Fibroblast of lung (primary cell): ENCODE measurements at regions not wholly inside any gene's neighbourhood (a gene's known extent, or its start where the extent isn't known, plus 50 kb on each side); places are given as distances from the start of the nearest gene placed in this dataset.
A peak's percentile ranks its signal among the peaks of the same experiment; 100 is the strongest.
"Not testable (repeated sequence)": the region's sequence is repeated elsewhere in the genome, so short reads cannot be mapped to it uniquely, and the experiment has no call there.

Experiments used
- DNase-seq, 2 donors: peaks; one replicate each; pipeline versions ENCODE4 v3.0.0 to v3.0.0-alpha.2; 2010; ENCODE audit warnings: low read depth in 2 of 2
- H2AFZ ChIP-seq: 2 replicates; pipeline ENCODE4 v1.5.1; 2012; ENCODE audit warnings: low read length, control low read depth, inconsistent platforms
- H3K27ac ChIP-seq: 2 replicates; pipeline ENCODE4 v1.5.1; 2011; ENCODE audit warnings: low read length, control low read depth; ENCODE audit not compliant: insufficient read depth
- H3K27me3 ChIP-seq: 2 replicates; pipeline ENCODE4 v1.5.1; 2011; ENCODE audit warnings: mild to moderate bottlenecking, low read length; ENCODE audit not compliant: control insufficient read depth, insufficient read depth
- H3K36me3 ChIP-seq: 2 replicates; pipeline ENCODE4 v1.5.1; 2011; ENCODE audit warnings: low read length; ENCODE audit not compliant: control insufficient read depth, insufficient read depth
- H3K4me1 ChIP-seq: 2 replicates; pipeline ENCODE4 v1.5.1; 2011; ENCODE audit warnings: low read length; ENCODE audit not compliant: control insufficient read depth, insufficient read depth; ENCODE audit errors: extremely low read depth
- H3K4me2 ChIP-seq: 2 replicates; pipeline ENCODE4 v1.5.1; 2011; ENCODE audit warnings: low read length, control low read depth; ENCODE audit not compliant: insufficient read depth; ENCODE audit errors: extremely low read depth
- H3K4me3 ChIP-seq, 4 experiments: fragments of 200-600 bp in 1 of 4; sonication (generic) in 1 of 4; replicated peaks in 1 of 4; 2 replicates each; pipeline ENCODE4 v1.5.1; 2011 to 2016; ENCODE audit warnings: low read length in 4 of 4, low read depth in 3 of 4, mild to moderate bottlenecking in 3 of 4, control low read depth in 2 of 4, inconsistent platforms in 1 of 4, mixed read lengths in 1 of 4; ENCODE audit not compliant: insufficient read depth in 1 of 4; ENCODE audit errors: control extremely low read depth in 1 of 4
- H3K79me2 ChIP-seq: 2 replicates; pipeline ENCODE4 v1.5.1; 2012; ENCODE audit warnings: mild to moderate bottlenecking, low read length, inconsistent platforms; ENCODE audit not compliant: control insufficient read depth, insufficient read depth
- H3K9ac ChIP-seq: 2 replicates; pipeline ENCODE4 v1.5.1; 2011; ENCODE audit warnings: mild to moderate bottlenecking, low read length, control low read depth; ENCODE audit not compliant: insufficient read depth
- H3K9me3 ChIP-seq: 2 replicates; pipeline ENCODE4 v1.5.1; 2012; ENCODE audit warnings: low read depth, low read length; ENCODE audit not compliant: control insufficient read depth, insufficient read depth
- H4K20me1 ChIP-seq: 2 replicates; pipeline ENCODE4 v1.5.1; 2011; ENCODE audit warnings: low read length; ENCODE audit not compliant: control insufficient read depth, insufficient read depth; ENCODE audit errors: extremely low read depth
- EZH2 ChIP-seq: IDR thresholded peaks from 2 replicates; pipeline ENCODE4 v1.5.1; 2012; ENCODE audit warnings: low read length, control low read depth, mild to moderate bottlenecking; ENCODE audit errors: missing control alignments
- TF ChIP-seq, protein P1 (sequence below), 2 donors: IDR thresholded peaks in 1 of 2; conservative IDR thresholded peaks in 1 of 2; 1 replicate in 1 of 2; 2 replicates in 1 of 2; pipeline ENCODE4 v1.5.1; 2011 to 2012; ENCODE audit warnings: low read length in 2 of 2, control low read depth in 1 of 2, inconsistent platforms in 1 of 2, low read depth in 1 of 2, mild to moderate bottlenecking in 1 of 2

DNA sequence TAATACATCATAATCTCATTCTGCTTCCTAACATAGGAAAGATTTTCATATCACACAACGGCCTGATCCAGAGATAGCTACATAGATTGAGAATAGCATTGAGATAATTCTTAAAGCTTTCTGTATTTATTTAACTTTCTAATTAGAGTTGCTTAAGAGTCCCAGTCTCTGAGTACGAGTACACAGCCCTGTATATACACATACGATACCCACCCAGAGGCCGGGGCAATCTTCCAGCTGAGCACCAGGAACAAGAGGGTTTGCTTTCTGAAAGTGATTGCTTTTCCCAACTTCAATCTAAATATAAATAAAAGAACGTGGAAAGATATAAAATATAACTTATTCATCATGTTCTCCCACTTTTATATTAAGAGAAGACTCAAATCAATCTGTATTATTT is 313.8 kb downstream of the COL12A1 start:
- Histone ChIP-seq H3K4me2 (peak overlapping the region; percentile 7), H3K4me3 (no peak overlapping the region), H3K4me1 (peaks cover 3% of the 10 kb centered on the region), H3K27me3 (no peaks in the 10 kb centered on the region), H4K20me1 (no peaks in the 10 kb centered on the region), H3K36me3 (no peaks in the 10 kb centered on the region), H2AFZ (no peak overlapping the region), H3K79me2 (no peaks in the 10 kb centered on the region), H3K9me3 (no peaks in the 10 kb centered on the region), H3K9ac (no peak overlapping the region), H3K27ac (no peak overlapping the region)
- TF ChIP-seq EZH2, result no peak
- TF ChIP-seq, protein P1, sequence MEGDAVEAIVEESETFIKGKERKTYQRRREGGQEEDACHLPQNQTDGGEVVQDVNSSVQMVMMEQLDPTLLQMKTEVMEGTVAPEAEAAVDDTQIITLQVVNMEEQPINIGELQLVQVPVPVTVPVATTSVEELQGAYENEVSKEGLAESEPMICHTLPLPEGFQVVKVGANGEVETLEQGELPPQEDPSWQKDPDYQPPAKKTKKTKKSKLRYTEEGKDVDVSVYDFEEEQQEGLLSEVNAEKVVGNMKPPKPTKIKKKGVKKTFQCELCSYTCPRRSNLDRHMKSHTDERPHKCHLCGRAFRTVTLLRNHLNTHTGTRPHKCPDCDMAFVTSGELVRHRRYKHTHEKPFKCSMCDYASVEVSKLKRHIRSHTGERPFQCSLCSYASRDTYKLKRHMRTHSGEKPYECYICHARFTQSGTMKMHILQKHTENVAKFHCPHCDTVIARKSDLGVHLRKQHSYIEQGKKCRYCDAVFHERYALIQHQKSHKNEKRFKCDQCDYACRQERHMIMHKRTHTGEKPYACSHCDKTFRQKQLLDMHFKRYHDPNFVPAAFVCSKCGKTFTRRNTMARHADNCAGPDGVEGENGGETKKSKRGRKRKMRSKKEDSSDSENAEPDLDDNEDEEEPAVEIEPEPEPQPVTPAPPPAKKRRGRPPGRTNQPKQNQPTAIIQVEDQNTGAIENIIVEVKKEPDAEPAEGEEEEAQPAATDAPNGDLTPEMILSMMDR (conservative IDR thresholded peaks at IDR 0.05 in 1 of 2, IDR thresholded peaks at IDR 0.05 in 1 of 2; ENCODE audit: low read depth in 1 of 2, low read length in 2 of 2), result no peak
- peak in 1 of 2 donors; percentile 79 for DNase-seq

DNA sequence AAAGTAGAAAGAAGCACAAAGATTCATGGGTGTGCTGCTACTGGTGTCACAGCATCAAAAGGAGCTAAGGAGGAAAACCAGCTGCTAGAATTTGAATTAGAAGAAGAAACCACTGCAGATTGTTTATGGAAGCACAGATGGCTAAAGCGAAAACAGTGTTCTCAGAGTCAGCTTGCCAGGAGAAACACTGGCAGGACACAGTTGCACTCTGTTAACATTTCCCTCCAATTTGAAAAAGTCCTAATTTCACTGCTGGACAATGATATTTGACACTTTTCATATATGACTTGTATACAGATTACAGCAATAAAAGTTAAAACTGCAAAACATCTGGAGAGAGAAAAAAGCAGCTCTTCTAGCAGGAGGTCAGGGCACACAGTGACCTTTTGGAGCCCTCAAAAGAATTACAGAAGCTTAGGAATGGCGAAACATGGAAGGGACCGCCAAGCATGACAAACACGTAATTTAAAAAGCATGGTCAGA is 314.5 kb downstream of the COL12A1 start:
- peaks cover 3% of the 10 kb centered on the region for H3K4me1 ChIP-seq
- DNase-seq, result peak in 1 of 2 donors; percentile 98
- no peaks in the 10 kb centered on the region for H4K20me1 ChIP-seq
- H3K36me3 ChIP-seq, result no peaks in the 10 kb centered on the region
- no peaks in the 10 kb centered on the region for H3K9me3 ChIP-seq
- no peaks in the 10 kb centered on the region for H3K79me2 ChIP-seq
- peak overlapping the region; percentile 62 for H3K4me2 ChIP-seq
- TF ChIP-seq, protein P1 (conservative IDR thresholded peaks at IDR 0.05 in 1 of 2, IDR thresholded peaks at IDR 0.05 in 1 of 2; ENCODE audit: low read depth in 1 of 2, low read length in 2 of 2), result no peak
- TF ChIP-seq EZH2, result no peak
- no peaks in the 10 kb centered on the region for H3K27me3 ChIP-seq
- no peak overlapping the region for H3K4me3 ChIP-seq
- no peak overlapping the region for H2AFZ ChIP-seq
- H3K27ac ChIP-seq, result no peak overlapping the region
- H3K9ac ChIP-seq, result no peak overlapping the region

DNA sequence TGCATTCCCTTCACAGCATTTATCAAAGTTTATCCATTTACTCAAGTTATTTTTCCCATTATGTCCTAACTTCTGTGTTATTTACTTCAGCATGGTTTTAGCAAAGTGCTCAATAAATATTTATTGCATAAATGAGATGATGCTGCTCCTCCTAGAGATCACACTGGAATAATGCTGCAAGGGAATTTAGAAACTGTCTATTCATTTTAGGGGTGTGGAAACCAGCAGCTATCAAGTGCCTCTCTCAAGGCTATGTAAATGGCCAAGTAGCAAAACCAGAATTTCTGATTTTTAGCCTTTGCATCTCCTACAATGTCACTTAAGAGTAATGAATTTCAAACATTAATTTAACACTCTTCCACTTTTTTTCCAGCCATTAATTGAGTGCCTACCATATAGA is 316.2 kb downstream of the COL12A1 start:
- no peak overlapping the region for H3K9ac ChIP-seq
- no peak overlapping the region for H2AFZ ChIP-seq
- no peak overlapping the region for H3K27ac ChIP-seq
- TF ChIP-seq, protein P1 (conservative IDR thresholded peaks at IDR 0.05 in 1 of 2, IDR thresholded peaks at IDR 0.05 in 1 of 2; ENCODE audit: low read depth in 1 of 2, low read length in 2 of 2), result no peak
- no peak for TF ChIP-seq EZH2
- H3K4me1 ChIP-seq, result peaks cover 3% of the 10 kb centered on the region
- H3K36me3 ChIP-seq, result no peaks in the 10 kb centered on the region
- no peaks in the 10 kb centered on the region for H3K9me3 ChIP-seq
- no peak for DNase-seq
- H3K4me3 ChIP-seq, result no peak overlapping the region
- H3K4me2 ChIP-seq, result no peak overlapping the region
- H4K20me1 ChIP-seq, result no peaks in the 10 kb centered on the region
- H3K79me2 ChIP-seq, result no peaks in the 10 kb centered on the region
- H3K27me3 ChIP-seq, result no peaks in the 10 kb centered on the region

DNA sequence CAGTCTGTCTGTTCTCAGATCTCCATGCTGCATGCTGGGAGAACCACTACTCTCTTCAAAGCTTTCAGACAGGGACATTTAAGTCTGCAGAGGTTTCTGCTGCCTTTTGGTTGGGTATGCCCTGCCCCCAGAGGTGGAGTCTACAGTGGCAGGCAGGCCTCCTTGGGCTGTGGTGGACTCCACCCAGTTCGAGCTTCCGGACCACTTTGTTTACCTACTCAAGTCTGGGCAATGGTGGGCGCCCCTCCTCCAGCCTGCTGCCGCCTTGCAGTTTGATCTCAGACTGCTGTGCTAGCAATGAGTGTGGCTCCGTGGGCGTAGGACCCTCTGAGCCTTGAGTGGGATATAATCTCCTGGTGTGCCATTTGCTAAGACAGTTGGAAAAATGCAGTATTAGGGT is 317.1 kb downstream of the COL12A1 start:
- not testable (repeated sequence) for H3K4me2 ChIP-seq, DNase-seq, H3K27me3 ChIP-seq, H2AFZ ChIP-seq, H3K4me3 ChIP-seq, H3K27ac ChIP-seq, H3K9me3 ChIP-seq, H3K4me1 ChIP-seq, H3K79me2 ChIP-seq, H4K20me1 ChIP-seq, H3K36me3 ChIP-seq, H3K9ac ChIP-seq
